Activated T-cell treated with anti-CD3 and anti-CD28 coated beads, Interleukin-2, amount 50 U/mL, for 48 hours (primary cell): ENCODE measurements at regions not wholly inside any gene's neighbourhood (a gene's known extent, or its start where the extent isn't known, plus 50 kb on each side); places are given as distances from the start of the nearest gene placed in this dataset.
"Not testable (repeated sequence)": the region's sequence is repeated elsewhere in the genome, so short reads cannot be mapped to it uniquely, and the experiment has no call there.

Source experiments
- DNase-seq, 2 experiments: peaks; one replicate each; pipeline ENCODE4 v3.0.0-alpha.2; 2020

- DNase-seq = no peak
These were observed 67.3 kb upstream of the KMT2C start for GRCh38 chr7:152502813-152503790.

GRCh38 chr7:152501506-152501905 lies 65.7 kb upstream of the KMT2C start:
- DNase-seq = no peak

- not testable (repeated sequence) for DNase-seq
These were observed 64.2 kb upstream of the KMT2C start for GRCh38 chr7:152499969-152500368.

- no peak for DNase-seq
These were observed 60.1 kb upstream of the KMT2C start for GRCh38 chr7:152495867-152496266.

GRCh38 chr7:152492952-152493351 lies 57.1 kb upstream of the KMT2C start:
- DNase-seq = no peak

GRCh38 chr7:152489044-152489443 lies 53.2 kb upstream of the KMT2C start:
- no peak for DNase-seq

GRCh38 chr7:152486968-152487367 lies 51.2 kb upstream of the KMT2C start:
- DNase-seq = no peak

GRCh38 chr7:152485826-152486225 lies 50.0 kb upstream of the KMT2C start:
- no peak for DNase-seq
